Heart left ventricle (tissue), 16 donors: ENCODE measurements at regions not wholly inside any gene's neighbourhood (a gene's known extent, or its start where the extent isn't known, plus 50 kb on each side); places are given as distances from the start of the nearest gene placed in this dataset.

Source experiments
- ATAC-seq, 4 donors: fragments of 200-7000 bp; cut with Tn5 transposase; one replicate each; pipeline ENCODE4 v1.9.1; 2020 to 2022; ENCODE audit warnings: moderate library complexity in 4 of 4, mild to moderate bottlenecking in 3 of 4, moderate number of reproducible peaks in 1 of 4
- DNase-seq, 5 donors: peaks; one replicate each; pipeline ENCODE4 v3.0.0-alpha.2; 2020
- H3K27ac ChIP-seq, 12 donors: fragments of 200-600 bp; sonication (generic) in 4 of 12; one replicate each; pipeline versions ENCODE4 v1.5.0 to v1.8.0; 2016 to 2022; ENCODE audit warnings: mild to moderate bottlenecking in 2 of 12
- H3K27me3 ChIP-seq, 9 donors: fragments of 200-600 bp; sonication (generic) in 2 of 9; one replicate each; pipeline versions ENCODE4 v1.5.1 to v1.8.0; 2016 to 2022; ENCODE audit warnings: mild to moderate bottlenecking in 3 of 9
- H3K36me3 ChIP-seq, 9 donors: fragments of 200-600 bp; sonication (generic) in 2 of 9; one replicate each; pipeline versions ENCODE4 v1.5.0 to v1.8.0; 2018 to 2022; ENCODE audit warnings: mild to moderate bottlenecking in 2 of 9
- H3K4me1 ChIP-seq, 12 donors: fragments of 200-600 bp; sonication (generic) in 4 of 12; one replicate each; pipeline versions ENCODE4 v1.5.0 to v1.8.0; 2016 to 2022; ENCODE audit warnings: mild to moderate bottlenecking in 3 of 12
- H3K4me3 ChIP-seq, 12 donors: fragments of 200-600 bp; sonication (generic) in 4 of 12; one replicate each; pipeline versions ENCODE4 v1.5.0 to v1.8.0; 2017 to 2022; ENCODE audit warnings: mild to moderate bottlenecking in 9 of 12, moderate library complexity in 4 of 12
- H3K9me3 ChIP-seq, 12 donors: fragments of 200-600 bp; sonication (generic) in 4 of 12; one replicate each; pipeline versions ENCODE4 v1.5.0 to v1.8.0; 2016 to 2022; ENCODE audit warnings: mild to moderate bottlenecking in 1 of 12
- POLR2A ChIP-seq, 2 donors: fragments of 450-650 bp; IDR thresholded peaks; one replicate each; pipeline ENCODE4 v1.6.1; 2017; ENCODE audit warnings: antibody characterized with exemption in 2 of 2, mild to moderate bottlenecking in 2 of 2, moderate library complexity in 2 of 2
- WGBS, 4 donors: extraction: QIAGEN DNeasy Blood & Tissue Kit in 2 of 4; methylation state at CpG; one replicate each; pipeline versions ENCODE4 v1.1.5 to v1.1.7; 2013 to 2018; 5-methylcytosine and 5-hydroxymethylcytosine counted together
- intact Hi-C, 10 donors: fragments of 100-400 bp; cut with DNase I; formaldehyde crosslinking; loops; one replicate each; pipeline versions ENCODE4 v1.11.1 to v1.14.2; 2022
- TF ChIP-seq, protein P1 (sequence below), 12 donors: fragments of 200-600 bp; sonication (generic) in 4 of 12; IDR thresholded peaks; one replicate each; pipeline versions ENCODE4 v1.5.0 to v1.8.0; 2018 to 2022; ENCODE audit warnings: antibody characterized with exemption in 12 of 12, mild to moderate bottlenecking in 5 of 12
- donor health status: ischemic (EF 13 %, LVEDD 7.1; RV severe dilation, severe dysfunction).
- donor health status: healthy with polysubstance abuse.
- donor health status: DM: no; HTN: yes; CAD: no.
- donor health status: DM: no; HTN: no; CAD: no.
- donor health status: ischemic (EF 25% LVEDD 6.9; RV normal size, moderate dysfunction).
- donor health status: ischemic (EF 25% LVEDD 5.7; RV mildly dilated, moderate dysfunction).
- donor health status: healthy.
- donor health status: DM: yes; HTN: yes; CAD: no.
- donor health status: ischemic (EF 35%, LVEDD 5.7; RV mildly dilated, moderate dysfunction).
- donor health status: nonischemic (EF 11% LVEDD 7.7; RV severe dilation, severe dysfunction).
- donor health status: DM: yes; HTN: yes; CAD: no.
- donor health status: PGD.
- donor health status: ischemic (EF 29% LVEDD 5.4; RV normal size, mild dysfunction).
- donor health status: nonischemic (EF 23%, LVEDD 6.1; RV moderate dilation, normal function).

GRCh38 chr4:188867796-188868195, 728.6 kb downstream of the TRIML1 start:
- no peak overlapping the region for H3K4me3 ChIP-seq
- DNase-seq (no peak), ATAC-seq (no peak)
- peaks cover 0 to 3% (median 0%) of the 10 kb centered on the region in 12 donors for H3K9me3 ChIP-seq
- TF ChIP-seq, protein P1, sequence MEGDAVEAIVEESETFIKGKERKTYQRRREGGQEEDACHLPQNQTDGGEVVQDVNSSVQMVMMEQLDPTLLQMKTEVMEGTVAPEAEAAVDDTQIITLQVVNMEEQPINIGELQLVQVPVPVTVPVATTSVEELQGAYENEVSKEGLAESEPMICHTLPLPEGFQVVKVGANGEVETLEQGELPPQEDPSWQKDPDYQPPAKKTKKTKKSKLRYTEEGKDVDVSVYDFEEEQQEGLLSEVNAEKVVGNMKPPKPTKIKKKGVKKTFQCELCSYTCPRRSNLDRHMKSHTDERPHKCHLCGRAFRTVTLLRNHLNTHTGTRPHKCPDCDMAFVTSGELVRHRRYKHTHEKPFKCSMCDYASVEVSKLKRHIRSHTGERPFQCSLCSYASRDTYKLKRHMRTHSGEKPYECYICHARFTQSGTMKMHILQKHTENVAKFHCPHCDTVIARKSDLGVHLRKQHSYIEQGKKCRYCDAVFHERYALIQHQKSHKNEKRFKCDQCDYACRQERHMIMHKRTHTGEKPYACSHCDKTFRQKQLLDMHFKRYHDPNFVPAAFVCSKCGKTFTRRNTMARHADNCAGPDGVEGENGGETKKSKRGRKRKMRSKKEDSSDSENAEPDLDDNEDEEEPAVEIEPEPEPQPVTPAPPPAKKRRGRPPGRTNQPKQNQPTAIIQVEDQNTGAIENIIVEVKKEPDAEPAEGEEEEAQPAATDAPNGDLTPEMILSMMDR (IDR thresholded peaks at IDR 0.05), result no peak
- no peak for TF ChIP-seq POLR2A (IDR thresholded peaks at IDR 0.05)
- H3K4me1 ChIP-seq, result no peaks in the 10 kb centered on the region
- no peaks in the 10 kb centered on the region for H3K27me3 ChIP-seq
- intact Hi-C loops, result no loop called here
- no peak overlapping the region for H3K27ac ChIP-seq
- no peaks in the 10 kb centered on the region for H3K36me3 ChIP-seq
- 0% methylated on average over 1 of the region's 1 CpG for WGBS, 4 donors

- TF ChIP-seq, protein P1 (IDR thresholded peaks at IDR 0.05), result no peak
- no peak for TF ChIP-seq POLR2A (IDR thresholded peaks at IDR 0.05)
- H3K4me1 ChIP-seq, result no peaks in the 10 kb centered on the region
- no peak overlapping the region for H3K27ac ChIP-seq
- DNase-seq (no peak), ATAC-seq (no peak)
- H3K27me3 ChIP-seq, result no peaks in the 10 kb centered on the region
- WGBS, 4 donors, result 73 to 77% (median 74%) methylated on average over 8 of the region's 8 CpGs
- H3K36me3 ChIP-seq, result no peaks in the 10 kb centered on the region
- intact Hi-C loops, result no loop called here
- H3K4me3 ChIP-seq, result no peak overlapping the region
- no peaks in the 10 kb centered on the region for H3K9me3 ChIP-seq
These were observed 730.3 kb downstream of the TRIML1 start for GRCh38 chr4:188869581-188869980.

- DNase-seq (no peak), ATAC-seq (no peak)
- no peaks in the 10 kb centered on the region for H3K9me3 ChIP-seq
- TF ChIP-seq, protein P1 (IDR thresholded peaks at IDR 0.05), result no peak
- no peak for TF ChIP-seq POLR2A (IDR thresholded peaks at IDR 0.05)
- no peaks in the 10 kb centered on the region for H3K27me3 ChIP-seq
- H3K36me3 ChIP-seq, result no peaks in the 10 kb centered on the region
- 84 to 93% (median 88%) methylated on average over 12 to 13 of the region's 13 CpGs for WGBS, 4 donors
- H3K4me1 ChIP-seq, result no peaks in the 10 kb centered on the region
- no peak overlapping the region for H3K27ac ChIP-seq
- no peak overlapping the region for H3K4me3 ChIP-seq
- intact Hi-C loops, result no loop called here
These were observed 733.6 kb downstream of the TRIML1 start for GRCh38 chr4:188872809-188873208.

DNA sequence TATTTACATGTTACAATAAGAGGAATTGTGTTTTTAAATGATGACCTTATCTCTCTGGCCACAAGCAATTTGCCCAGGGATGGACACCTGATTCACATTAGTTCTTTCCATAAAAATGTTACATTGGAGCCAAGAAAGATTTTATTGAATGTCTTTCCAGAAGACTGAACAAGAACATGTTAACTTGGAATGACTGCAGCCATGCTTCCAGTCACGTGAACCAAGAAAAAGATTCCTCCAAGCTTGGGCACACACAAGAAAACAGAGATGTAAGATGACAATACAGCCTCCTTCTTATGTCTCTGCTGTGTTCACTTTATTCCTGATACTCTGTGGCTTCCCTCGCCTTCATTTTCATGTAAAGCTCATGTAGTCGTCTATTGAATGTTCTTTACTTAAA, 737.6 kb downstream of the TRIML1 start:
- Histone ChIP-seq H3K27me3 (no peaks in the 10 kb centered on the region), H3K9me3 (no peaks in the 10 kb centered on the region), H3K4me1 (peaks cover 0 to 15% (median 0%) of the 10 kb centered on the region in 12 donors), H3K4me3 (no peak overlapping the region), H3K27ac (no peak overlapping the region), H3K36me3 (no peaks in the 10 kb centered on the region)
- no peak for TF ChIP-seq POLR2A (IDR thresholded peaks at IDR 0.05)
- TF ChIP-seq, protein P1 (IDR thresholded peaks at IDR 0.05), result no peak
- DNase-seq, result no peak
- intact Hi-C loops, result no loop called here
- 73 to 85% (median 80%) methylated on average over 3 of the region's 3 CpGs for WGBS, 4 donors
- no peak for ATAC-seq
